Endothelial cell of umbilical vein (primary cell): ENCODE measurements at regions not wholly inside any gene's neighbourhood (a gene's known extent, or its start where the extent isn't known, plus 50 kb on each side); places are given as distances from the start of the nearest gene placed in this dataset.

Experiments used
- BruUV-seq: library from RNA; stranded (reverse); fragments of 400-500 nt; replicated peaks from 2 replicates; lab custom pipeline; 2021; lab: Mats Ljungman, UMichigan
- CTCF ChIA-PET: fragments of 300-600, 350-600 bp; sonication (Branson Sonifier 250); formaldehyde crosslinking; loops from one replicate; lab custom pipeline; 2021; ENCODE audit warnings: antibody characterized with exemption, inconsistent platforms; lab: Charles Lee
- POLR2A ChIA-PET: fragments of 300-600, 350-600 bp; sonication (Branson Sonifier 250); formaldehyde crosslinking; loops from one replicate; lab custom pipeline; 2021; ENCODE audit warnings: antibody characterized with exemption, inconsistent platforms; lab: Charles Lee
- DNase-seq: peaks from one replicate; pipeline ENCODE4 v3.0.0-alpha.2; 2011; ENCODE audit warnings: low read depth, low spot score
- FAIRE-seq: peaks from 2 replicates; lab custom pipeline; 2011; peaks lifted over from hg19 to GRCh38; lab: Jason Lieb, UNC
- H2AFZ ChIP-seq: 2 replicates; pipeline ENCODE4 v1.6.0; 2012; ENCODE audit warnings: low read depth, low read length, control low read depth, inconsistent platforms
- H3K27ac ChIP-seq: 2 replicates; pipeline ENCODE4 v1.5.1; 2011; ENCODE audit warnings: low read depth, mild to moderate bottlenecking, control low read depth, low read length, moderate library complexity; ENCODE audit not compliant: insufficient read depth
- H3K27me3 ChIP-seq, 2 experiments: 2 replicates each; pipeline versions ENCODE4 v1.6.0 to v1.6.1; 2011; ENCODE audit warnings: low read length in 2 of 2, mixed read lengths in 1 of 2; ENCODE audit not compliant: control insufficient read depth in 2 of 2, insufficient read depth in 2 of 2
- H3K36me3 ChIP-seq, 2 experiments: 2 replicates in 1 of 2; 3 replicates in 1 of 2; pipeline ENCODE4 v1.5.1; 2011; ENCODE audit warnings: low read length in 2 of 2, mild to moderate bottlenecking in 1 of 2, moderate library complexity in 1 of 2; ENCODE audit not compliant: control insufficient read depth in 2 of 2, insufficient read depth in 2 of 2; ENCODE audit errors: extremely low read depth in 1 of 2
- H3K4me1 ChIP-seq: 3 replicates; pipeline ENCODE4 v1.5.1; 2011; ENCODE audit warnings: mild to moderate bottlenecking, low read length; ENCODE audit not compliant: control insufficient read depth, insufficient read depth; ENCODE audit errors: extremely low read depth
- H3K4me2 ChIP-seq: 2 replicates; pipeline ENCODE4 v1.6.1; 2011; ENCODE audit warnings: low read length, control low read depth, mixed read lengths; ENCODE audit not compliant: insufficient read depth
- H3K4me3 ChIP-seq, 3 experiments: fragments of 200-600 bp in 1 of 3; sonication (generic), shearing (Covaris generic) in 1 of 3; replicated peaks in 1 of 3; 2 replicates each; pipeline ENCODE4 v1.5.1; 2011 to 2016; ENCODE audit warnings: control low read depth in 3 of 3, low read length in 3 of 3, mild to moderate bottlenecking in 2 of 3, inconsistent platforms in 1 of 3, low read depth in 1 of 3, moderate library complexity in 1 of 3; ENCODE audit not compliant: insufficient read depth in 1 of 3
- H3K79me2 ChIP-seq: 2 replicates; pipeline ENCODE4 v1.6.0; 2012; ENCODE audit warnings: low read length, inconsistent platforms; ENCODE audit not compliant: control insufficient read depth, insufficient read depth
- H3K9ac ChIP-seq: replicated peaks from 2 replicates; pipeline ENCODE3; 2011; ENCODE audit warnings: low read length, control low read depth; ENCODE audit not compliant: insufficient read depth; ENCODE audit errors: extremely low read depth
- H3K9me1 ChIP-seq: replicated peaks from 3 replicates; pipeline ENCODE4 v1.6.0; 2011; ENCODE audit warnings: mild to moderate bottlenecking, low read length; ENCODE audit not compliant: control insufficient read depth, insufficient read depth; ENCODE audit errors: extremely low read depth
- H3K9me3 ChIP-seq: replicated peaks from 2 replicates; pipeline ENCODE4 v1.5.1; 2012; ENCODE audit warnings: low read length, inconsistent platforms; ENCODE audit not compliant: control insufficient read depth, insufficient read depth
- H4K20me1 ChIP-seq: replicated peaks from 2 replicates; pipeline ENCODE3; 2011; ENCODE audit warnings: mild to moderate bottlenecking, low read length; ENCODE audit not compliant: control insufficient read depth, insufficient read depth; ENCODE audit errors: extremely low read depth
- EZH2 ChIP-seq: IDR thresholded peaks from 2 replicates; pipeline ENCODE4 v1.6.1; 2012; ENCODE audit warnings: borderline replicate concordance, low read depth, mild to moderate bottlenecking, moderate library complexity, low read length, inconsistent platforms; ENCODE audit not compliant: severe bottlenecking
- FOS ChIP-seq: IDR thresholded peaks from 2 replicates; pipeline ENCODE4 v1.6.1; 2011; ENCODE audit warnings: mild to moderate bottlenecking, low read length, moderate library complexity, borderline replicate concordance; ENCODE audit not compliant: insufficient read depth
- GATA2 ChIP-seq: IDR thresholded peaks from 2 replicates; pipeline ENCODE4 v1.7.0; 2011; ENCODE audit warnings: low read depth, mild to moderate bottlenecking, moderate library complexity, mixed read lengths, low read length; ENCODE audit not compliant: insufficient read length, insufficient read depth
- JUN ChIP-seq: IDR thresholded peaks from 2 replicates; pipeline ENCODE4 v1.6.1; 2011; ENCODE audit warnings: borderline replicate concordance, low read depth; ENCODE audit not compliant: insufficient read length, insufficient read depth
- MYC ChIP-seq: IDR thresholded peaks from one replicate; pipeline ENCODE4 v1.6.1; 2011; ENCODE audit warnings: mild to moderate bottlenecking, low read depth, low read length
- POLR2A ChIP-seq: IDR thresholded peaks from 2 replicates; pipeline ENCODE4 v1.6.1; 2012; ENCODE audit warnings: low read depth, mild to moderate bottlenecking, control low read depth, low read length
- POLR2AphosphoS5 ChIP-seq: IDR thresholded peaks from 2 replicates; pipeline ENCODE4 v1.6.1; 2012; ENCODE audit warnings: low read depth, mild to moderate bottlenecking, control low read depth, low read length, moderate library complexity; ENCODE audit not compliant: insufficient read depth
- dilution Hi-C: fragments of 300-500 bp; cut with MboI; formaldehyde crosslinking; loops from one replicate; pipeline ENCODE4 v1.15.0; 2019; ENCODE audit warnings: low sequenced_read_pairs; ENCODE audit not compliant: extremely low pct_ligation_motif_present
- intact Hi-C: fragments of 100-400 bp; cut with micrococcal nuclease; formaldehyde crosslinking; loops from one replicate; pipeline ENCODE4 v1.10.0; 2022
- TF ChIP-seq, protein P1 (sequence below): IDR thresholded peaks from 2 replicates; pipeline ENCODE4 v1.6.1; 2011; ENCODE audit not compliant: insufficient read depth, insufficient read length
- TF ChIP-seq, protein P2 (sequence below), 2 donors: IDR thresholded peaks; 1 replicate in 1 of 2; 2 replicates in 1 of 2; pipeline ENCODE4 v1.5.1; 2011; ENCODE audit warnings: low read length in 2 of 2, mild to moderate bottlenecking in 2 of 2, moderate library complexity in 2 of 2, control low read depth in 1 of 2, inconsistent platforms in 1 of 2, low read depth in 1 of 2; ENCODE audit not compliant: insufficient read depth in 1 of 2; ENCODE audit errors: extremely low read depth in 1 of 2

GRCh38 chr4:164359881-164360280, 394.1 kb upstream of the SMIM31 start:
- Histone ChIP-seq H3K27ac (no peak overlapping the region), H3K9ac (no peak overlapping the region), H3K4me3 (no peak overlapping the region), H3K4me1 (no peaks in the 10 kb centered on the region), H3K27me3 (no peaks in the 10 kb centered on the region), H3K4me2 (no peak overlapping the region), H4K20me1 (no peaks in the 10 kb centered on the region), H3K9me3 (peaks cover 3% of the 10 kb centered on the region), H2AFZ (no peak overlapping the region), H3K79me2 (no peaks in the 10 kb centered on the region), H3K9me1 (no peaks in the 10 kb centered on the region), H3K36me3 (no peaks in the 10 kb centered on the region)
- no TSS peak for BruUV-seq
- TF ChIP-seq POLR2AphosphoS5 (no peak), MYC (no peak), EZH2 (no peak), GATA2 (no peak), JUN (no peak), POLR2A (no peak), FOS (no peak)
- TF ChIP-seq, protein P1, sequence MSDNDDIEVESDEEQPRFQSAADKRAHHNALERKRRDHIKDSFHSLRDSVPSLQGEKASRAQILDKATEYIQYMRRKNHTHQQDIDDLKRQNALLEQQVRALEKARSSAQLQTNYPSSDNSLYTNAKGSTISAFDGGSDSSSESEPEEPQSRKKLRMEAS: no peak
- TF ChIP-seq, protein P2, sequence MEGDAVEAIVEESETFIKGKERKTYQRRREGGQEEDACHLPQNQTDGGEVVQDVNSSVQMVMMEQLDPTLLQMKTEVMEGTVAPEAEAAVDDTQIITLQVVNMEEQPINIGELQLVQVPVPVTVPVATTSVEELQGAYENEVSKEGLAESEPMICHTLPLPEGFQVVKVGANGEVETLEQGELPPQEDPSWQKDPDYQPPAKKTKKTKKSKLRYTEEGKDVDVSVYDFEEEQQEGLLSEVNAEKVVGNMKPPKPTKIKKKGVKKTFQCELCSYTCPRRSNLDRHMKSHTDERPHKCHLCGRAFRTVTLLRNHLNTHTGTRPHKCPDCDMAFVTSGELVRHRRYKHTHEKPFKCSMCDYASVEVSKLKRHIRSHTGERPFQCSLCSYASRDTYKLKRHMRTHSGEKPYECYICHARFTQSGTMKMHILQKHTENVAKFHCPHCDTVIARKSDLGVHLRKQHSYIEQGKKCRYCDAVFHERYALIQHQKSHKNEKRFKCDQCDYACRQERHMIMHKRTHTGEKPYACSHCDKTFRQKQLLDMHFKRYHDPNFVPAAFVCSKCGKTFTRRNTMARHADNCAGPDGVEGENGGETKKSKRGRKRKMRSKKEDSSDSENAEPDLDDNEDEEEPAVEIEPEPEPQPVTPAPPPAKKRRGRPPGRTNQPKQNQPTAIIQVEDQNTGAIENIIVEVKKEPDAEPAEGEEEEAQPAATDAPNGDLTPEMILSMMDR (IDR thresholded peaks at IDR 0.05; ENCODE audit: extremely low read depth in 1 of 2, insufficient read depth in 1 of 2, low read depth in 1 of 2, low read length in 2 of 2): no peak
- FAIRE-seq (no peak), DNase-seq (no peak)
- intact Hi-C loops: no loop called here
- ChIA-PET CTCF (no interaction called here), POLR2A (no interaction called here)
- dilution Hi-C loops: no loop called here
